Endothelial cell (in vitro differentiated cells): ENCODE measurements at regions not wholly inside any gene's neighbourhood (a gene's known extent, or its start where the extent isn't known, plus 50 kb on each side); places are given as distances from the start of the nearest gene placed in this dataset.

Experiments
- DNase-seq: peaks from one replicate; pipeline ENCODE4 v3.0.0; 2021; ENCODE audit warnings: low spot score
- H3K27ac Mint-ChIP-seq: one replicate; pipeline ENCODE4 v1.8.0; 2021; ENCODE audit warnings: mixed read lengths, inconsistent platforms; ENCODE audit not compliant: unreplicated experiment
- H3K27me3 Mint-ChIP-seq: one replicate; pipeline ENCODE4 v1.8.0; 2021; ENCODE audit warnings: mild to moderate bottlenecking, moderate library complexity, mixed read lengths, inconsistent platforms; ENCODE audit not compliant: unreplicated experiment
- H3K36me3 Mint-ChIP-seq: one replicate; pipeline ENCODE4 v1.8.0; 2021; ENCODE audit warnings: mild to moderate bottlenecking, low read depth, mixed read lengths, inconsistent platforms; ENCODE audit not compliant: unreplicated experiment
- H3K4me1 Mint-ChIP-seq: one replicate; pipeline ENCODE4 v1.8.0; 2021; ENCODE audit warnings: mild to moderate bottlenecking, mixed read lengths, inconsistent platforms; ENCODE audit not compliant: unreplicated experiment
- H3K4me3 Mint-ChIP-seq: one replicate; pipeline ENCODE4 v1.8.0; 2021; ENCODE audit warnings: mild to moderate bottlenecking, mixed read lengths, inconsistent platforms; ENCODE audit not compliant: unreplicated experiment
- H3K9me3 Mint-ChIP-seq: one replicate; pipeline ENCODE4 v1.8.0; 2021; ENCODE audit warnings: mixed read lengths, inconsistent platforms; ENCODE audit not compliant: unreplicated experiment
- CTCF ChIP-seq: fragments of 200-600 bp; sonication (generic); IDR thresholded peaks from one replicate; pipeline ENCODE4 v1.5.0; 2021; ENCODE audit warnings: antibody characterized with exemption; ENCODE audit not compliant: unreplicated experiment

GRCh38 chr5:143534761-143535154 lies 131.3 kb upstream of the NR3C1 start:
- TF ChIP-seq CTCF = no peak
- no peaks in the 10 kb centered on the region for H3K9me3 Mint-ChIP-seq
- no peak for DNase-seq
- H3K36me3 Mint-ChIP-seq = no peaks in the 10 kb centered on the region
- no peak overlapping the region for H3K27ac Mint-ChIP-seq
- no peaks in the 10 kb centered on the region for H3K4me1 Mint-ChIP-seq
- H3K4me3 Mint-ChIP-seq = no peak overlapping the region
- H3K27me3 Mint-ChIP-seq = peaks cover 1% of the 10 kb centered on the region

- H3K9me3 Mint-ChIP-seq = no peaks in the 10 kb centered on the region
- H3K27me3 Mint-ChIP-seq = peaks cover 1% of the 10 kb centered on the region
- H3K27ac Mint-ChIP-seq = no peak overlapping the region
- H3K4me1 Mint-ChIP-seq = no peaks in the 10 kb centered on the region
- no peaks in the 10 kb centered on the region for H3K36me3 Mint-ChIP-seq
- no peak overlapping the region for H3K4me3 Mint-ChIP-seq
- no peak for TF ChIP-seq CTCF
- no peak for DNase-seq
Observed at GRCh38 chr5:143533978-143534760, 130.7 kb upstream of the NR3C1 start.

GRCh38 chr5:143533475-143533874 lies 130.0 kb upstream of the NR3C1 start:
- no peak overlapping the region for H3K27ac Mint-ChIP-seq
- no peaks in the 10 kb centered on the region for H3K4me1 Mint-ChIP-seq
- H3K36me3 Mint-ChIP-seq = no peaks in the 10 kb centered on the region
- no peaks in the 10 kb centered on the region for H3K9me3 Mint-ChIP-seq
- DNase-seq = no peak
- no peak for TF ChIP-seq CTCF
- no peak overlapping the region for H3K4me3 Mint-ChIP-seq
- peaks cover 1% of the 10 kb centered on the region for H3K27me3 Mint-ChIP-seq

- H3K36me3 Mint-ChIP-seq = no peaks in the 10 kb centered on the region
- no peaks in the 10 kb centered on the region for H3K27me3 Mint-ChIP-seq
- TF ChIP-seq CTCF = no peak
- H3K4me1 Mint-ChIP-seq = no peaks in the 10 kb centered on the region
- no peak overlapping the region for H3K4me3 Mint-ChIP-seq
- no peak for DNase-seq
- H3K9me3 Mint-ChIP-seq = no peaks in the 10 kb centered on the region
- H3K27ac Mint-ChIP-seq = no peak overlapping the region
Observed at GRCh38 chr5:143527808-143528207, 124.3 kb upstream of the NR3C1 start.

- DNase-seq = no peak
- H3K27ac Mint-ChIP-seq = no peak overlapping the region
- no peaks in the 10 kb centered on the region for H3K36me3 Mint-ChIP-seq
- no peaks in the 10 kb centered on the region for H3K4me1 Mint-ChIP-seq
- no peaks in the 10 kb centered on the region for H3K9me3 Mint-ChIP-seq
- no peaks in the 10 kb centered on the region for H3K27me3 Mint-ChIP-seq
- no peak for TF ChIP-seq CTCF
- no peak overlapping the region for H3K4me3 Mint-ChIP-seq
Observed at GRCh38 chr5:143525176-143525575, 121.7 kb upstream of the NR3C1 start.
